ENCODE measurements at regions not wholly inside any gene's neighbourhood (a gene's known extent, or its start where the extent isn't known, plus 50 kb on each side); places are given as distances from the start of the nearest gene placed in this dataset.

GRCh38 chr7:42753811-42754363 is 158.0 kb downstream of the C7orf25 start:
- DNase-seq, result no peak

- no peak for DNase-seq
Observed at GRCh38 chr7:42753367-42753766, 158.5 kb downstream of the C7orf25 start.

- DNase-seq, result no peak
Observed at GRCh38 chr7:42750172-42750571, 161.7 kb downstream of the C7orf25 start.

GRCh38 chr7:42747044-42747443 is 164.8 kb downstream of the C7orf25 start:
- DNase-seq, result no peak

GRCh38 chr7:42746214-42746613 is 165.7 kb downstream of the C7orf25 start:
- DNase-seq, result no peak

GRCh38 chr7:42745357-42746059 is 166.4 kb downstream of the C7orf25 start:
- DNase-seq, result no peak

- no peak for DNase-seq
Observed at GRCh38 chr7:42744746-42745145, 167.1 kb downstream of the C7orf25 start.

GRCh38 chr7:42743077-42743858 is 168.6 kb downstream of the C7orf25 start:
- DNase-seq, result no peak

- no peak for DNase-seq
Observed at GRCh38 chr7:42742318-42742717, 169.6 kb downstream of the C7orf25 start.

- no peak for DNase-seq
Observed at GRCh38 chr7:42740408-42740807, 171.5 kb downstream of the C7orf25 start.

GRCh38 chr7:42739638-42740037 is 172.2 kb downstream of the C7orf25 start:
- no peak for DNase-seq

- no peak for DNase-seq
Observed at GRCh38 chr7:42736931-42737330, 174.9 kb downstream of the C7orf25 start.

GRCh38 chr7:42735081-42735480 is 176.8 kb downstream of the C7orf25 start:
- no peak for DNase-seq

GRCh38 chr7:42734568-42734967 is 177.3 kb downstream of the C7orf25 start:
- no peak for DNase-seq

GRCh38 chr7:42733040-42733439 is 178.8 kb downstream of the C7orf25 start:
- DNase-seq, result no peak

- DNase-seq, result no peak
Observed at GRCh38 chr7:42730586-42730985, 181.3 kb downstream of the C7orf25 start.

- no peak for DNase-seq
Observed at GRCh38 chr7:42729053-42729765, 182.7 kb downstream of the C7orf25 start.

- no peak for DNase-seq
Observed at GRCh38 chr7:42727451-42727850, 184.4 kb downstream of the C7orf25 start.

GRCh38 chr7:42726066-42726785 is 185.6 kb downstream of the C7orf25 start:
- DNase-seq, result no peak

- no peak for DNase-seq
Observed at GRCh38 chr7:42722716-42723115, 189.2 kb downstream of the C7orf25 start.

GRCh38 chr7:42722198-42722597 is 189.7 kb downstream of the C7orf25 start:
- DNase-seq, result no peak

- no peak for DNase-seq
Observed at GRCh38 chr7:42720991-42721796, 190.7 kb downstream of the C7orf25 start.

Measured in COR-L47 (cell line).